PC-9 (cell line): ENCODE measurements at regions not wholly inside any gene's neighbourhood (a gene's known extent, or its start where the extent isn't known, plus 50 kb on each side); places are given as distances from the start of the nearest gene placed in this dataset.
A peak's percentile ranks its signal among the peaks of the same experiment; 100 is the strongest.

Experiments used
- BruUV-seq: library from RNA; stranded (reverse); fragments of 400-500 nt; replicated peaks from 2 replicates; lab custom pipeline; 2021; lab: Mats Ljungman, UMichigan
- CTCF ChIA-PET: fragments of 300-600 bp; sonication (Branson Sonifier 250); formaldehyde crosslinking; loops from one replicate; lab custom pipeline; 2022; ENCODE audit warnings: antibody characterized with exemption; lab: Charles Lee
- POLR2A ChIA-PET: fragments of 300-600 bp; sonication (Branson Sonifier 250); formaldehyde crosslinking; loops from one replicate; lab custom pipeline; 2022; ENCODE audit warnings: antibody characterized with exemption; ENCODE audit not compliant: unreplicated experiment; lab: Charles Lee
- DNase-seq, 2 experiments: peaks; one replicate each; pipeline versions ENCODE4 v3.0.0 to v3.0.0-alpha.2; 2015 to 2022; ENCODE audit warnings: mixed read lengths in 1 of 2
- H2AFZ ChIP-seq: fragments of 200-600 bp; sonication (generic); 2 replicates; pipeline ENCODE4 v1.8.1; 2017; ENCODE audit warnings: antibody characterized with exemption
- H3F3A ChIP-seq: fragments of 200-600 bp; sonication (generic); 2 replicates; pipeline ENCODE4 v1.8.1; 2017; ENCODE audit warnings: antibody characterized with exemption, mild to moderate bottlenecking, low read depth; ENCODE audit not compliant: insufficient read depth
- H3K27ac ChIP-seq: fragments of 200-600 bp; sonication (generic); 2 replicates; pipeline ENCODE4 v1.6.1; 2016; ENCODE audit warnings: mixed run types
- H3K27me3 ChIP-seq: fragments of 200-600 bp; sonication (generic); 2 replicates; pipeline ENCODE4 v1.6.1; 2016; ENCODE audit warnings: low read depth, mixed run types; ENCODE audit not compliant: insufficient read depth
- H3K36me3 ChIP-seq: fragments of 200-600 bp; sonication (generic); 2 replicates; pipeline ENCODE4 v1.6.1; 2016; ENCODE audit warnings: low read depth, mixed run types
- H3K4me1 ChIP-seq: fragments of 200-600 bp; sonication (generic); replicated peaks from 2 replicates; pipeline ENCODE4 v1.6.1; 2016; ENCODE audit warnings: mixed run types; ENCODE audit not compliant: insufficient read depth
- H3K4me2 ChIP-seq: fragments of 200-600 bp; sonication (generic); 2 replicates; pipeline ENCODE4 v1.6.1; 2017; ENCODE audit warnings: mixed run types
- H3K4me3 ChIP-seq: fragments of 200-600 bp; sonication (generic); 2 replicates; pipeline ENCODE4 v1.6.1; 2016; ENCODE audit warnings: mixed run types
- H3K79me2 ChIP-seq: fragments of 200-600 bp; sonication (generic); 2 replicates; pipeline ENCODE4 v1.6.1; 2017; ENCODE audit warnings: low read depth, mixed run types
- H3K9me2 ChIP-seq: fragments of 200-600 bp; sonication (generic); 2 replicates; pipeline ENCODE4 v1.8.1; 2017; ENCODE audit warnings: mild to moderate bottlenecking; ENCODE audit not compliant: insufficient read depth
- H3K9me3 ChIP-seq: fragments of 200-600 bp; sonication (generic); 2 replicates; pipeline ENCODE4 v1.8.1; 2016; ENCODE audit warnings: low read depth; ENCODE audit not compliant: insufficient read depth
- H4K20me1 ChIP-seq: fragments of 200-600 bp; sonication (generic); 2 replicates; pipeline ENCODE4 v1.8.1; 2017; ENCODE audit not compliant: insufficient read depth
- EZH2 ChIP-seq: fragments of 200-600 bp; sonication (generic); IDR thresholded peaks from 2 replicates; pipeline ENCODE4 v1.8.0; 2017; ENCODE audit warnings: antibody characterized with exemption, low read depth
- intact Hi-C: fragments of 100-400 bp; cut with micrococcal nuclease; formaldehyde crosslinking; loops from one replicate; pipeline ENCODE4 v1.10.0; 2022; ENCODE audit not compliant: unreplicated experiment
- TF ChIP-seq, protein P1 (sequence below): fragments of 200-600 bp; sonication (generic); conservative IDR thresholded peaks from 2 replicates; pipeline ENCODE4 v1.6.1; 2017; ENCODE audit warnings: mixed run types, antibody characterized with exemption, mild to moderate bottlenecking, moderate library complexity

DNA sequence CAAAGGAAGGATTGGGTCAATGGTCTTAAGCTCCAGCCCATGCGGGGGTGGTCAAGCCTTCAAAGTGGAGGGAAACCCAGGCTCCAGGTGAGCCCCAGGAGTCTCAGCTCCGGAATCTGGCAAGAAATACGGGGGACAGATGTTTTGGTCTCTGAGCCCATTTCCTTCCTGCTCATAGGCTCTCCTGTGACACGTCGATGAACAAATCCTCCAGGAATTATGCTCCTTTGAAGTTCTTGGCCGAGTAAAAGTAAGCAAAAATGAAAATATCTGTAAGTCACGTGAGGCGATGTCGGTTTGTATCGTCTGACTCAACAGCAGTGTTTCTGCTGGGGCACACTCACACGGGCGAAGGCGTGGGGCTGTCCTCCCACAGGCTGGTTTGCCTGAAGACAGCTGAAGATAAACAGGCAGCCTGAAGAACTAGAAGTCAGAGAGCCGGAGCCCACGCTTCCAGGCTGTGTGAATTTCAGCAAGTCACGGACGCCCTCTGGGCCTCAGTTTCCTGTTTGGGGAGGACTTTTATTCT lies 52.6 kb upstream of the SMNDC1 start:
- ChIA-PET CTCF (no interaction called here), POLR2A (no interaction called here)
- no peak overlapping the region for H2AFZ ChIP-seq
- H3K4me2 ChIP-seq, result peak overlapping the region; percentile 59
- H3K27ac ChIP-seq, result peak overlapping the region; percentile 95
- no peak for TF ChIP-seq EZH2
- TF ChIP-seq, protein P1, sequence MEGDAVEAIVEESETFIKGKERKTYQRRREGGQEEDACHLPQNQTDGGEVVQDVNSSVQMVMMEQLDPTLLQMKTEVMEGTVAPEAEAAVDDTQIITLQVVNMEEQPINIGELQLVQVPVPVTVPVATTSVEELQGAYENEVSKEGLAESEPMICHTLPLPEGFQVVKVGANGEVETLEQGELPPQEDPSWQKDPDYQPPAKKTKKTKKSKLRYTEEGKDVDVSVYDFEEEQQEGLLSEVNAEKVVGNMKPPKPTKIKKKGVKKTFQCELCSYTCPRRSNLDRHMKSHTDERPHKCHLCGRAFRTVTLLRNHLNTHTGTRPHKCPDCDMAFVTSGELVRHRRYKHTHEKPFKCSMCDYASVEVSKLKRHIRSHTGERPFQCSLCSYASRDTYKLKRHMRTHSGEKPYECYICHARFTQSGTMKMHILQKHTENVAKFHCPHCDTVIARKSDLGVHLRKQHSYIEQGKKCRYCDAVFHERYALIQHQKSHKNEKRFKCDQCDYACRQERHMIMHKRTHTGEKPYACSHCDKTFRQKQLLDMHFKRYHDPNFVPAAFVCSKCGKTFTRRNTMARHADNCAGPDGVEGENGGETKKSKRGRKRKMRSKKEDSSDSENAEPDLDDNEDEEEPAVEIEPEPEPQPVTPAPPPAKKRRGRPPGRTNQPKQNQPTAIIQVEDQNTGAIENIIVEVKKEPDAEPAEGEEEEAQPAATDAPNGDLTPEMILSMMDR, result no peak
- no peaks in the 10 kb centered on the region for H4K20me1 ChIP-seq
- peaks cover 93% of the 10 kb centered on the region for H3K4me1 ChIP-seq
- no peak for DNase-seq
- BruUV-seq, result TSS peak; percentile 68
- intact Hi-C loops, result no loop called here
- peaks cover 45% of the 10 kb centered on the region for H3F3A ChIP-seq
- no peaks in the 10 kb centered on the region for H3K27me3 ChIP-seq
- no peaks in the 10 kb centered on the region for H3K79me2 ChIP-seq
- no peaks in the 10 kb centered on the region for H3K9me2 ChIP-seq
- no peaks in the 10 kb centered on the region for H3K36me3 ChIP-seq
- H3K9me3 ChIP-seq, result no peaks in the 10 kb centered on the region
- H3K4me3 ChIP-seq, result no peak overlapping the region

DNA sequence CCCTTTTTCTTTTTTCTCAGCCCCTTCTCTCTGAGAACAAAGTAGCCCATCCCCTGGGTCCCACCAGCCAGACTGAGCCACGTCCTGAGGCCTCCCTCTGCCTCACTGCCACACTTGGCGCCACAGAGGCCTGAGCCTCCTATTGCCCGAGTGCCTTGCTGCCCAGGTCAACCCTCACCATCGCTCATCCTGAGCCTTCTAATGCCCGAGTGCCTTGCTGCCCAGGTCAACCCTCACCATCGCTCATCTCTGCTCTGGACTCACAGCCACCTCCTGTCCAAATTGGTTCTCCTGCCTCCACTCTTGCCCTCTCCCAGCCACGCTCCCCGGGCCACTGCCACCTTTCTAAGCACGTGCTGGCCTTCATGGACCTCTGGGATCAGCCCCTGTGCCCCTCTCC lies 53.2 kb upstream of the SMNDC1 start:
- ChIA-PET POLR2A (no interaction called here), CTCF (no interaction called here)
- Histone ChIP-seq H3K4me3 (no peak overlapping the region), H3K79me2 (no peaks in the 10 kb centered on the region), H3K27me3 (no peaks in the 10 kb centered on the region), H3K27ac (no peak overlapping the region), H3K36me3 (no peaks in the 10 kb centered on the region), H4K20me1 (no peaks in the 10 kb centered on the region), H3K9me2 (no peaks in the 10 kb centered on the region), H3F3A (peaks cover 41% of the 10 kb centered on the region), H3K9me3 (no peaks in the 10 kb centered on the region), H2AFZ (no peak overlapping the region), H3K4me2 (no peak overlapping the region), H3K4me1 (peaks cover 88% of the 10 kb centered on the region)
- no peak for DNase-seq
- no peak for TF ChIP-seq EZH2
- TF ChIP-seq, protein P1, result no peak
- BruUV-seq, result no TSS peak
- intact Hi-C loops, result loop anchor here (2.0 kb wide), 1 partner anchor 189 kb away; no protein-coding TSS in a partner anchor

DNA sequence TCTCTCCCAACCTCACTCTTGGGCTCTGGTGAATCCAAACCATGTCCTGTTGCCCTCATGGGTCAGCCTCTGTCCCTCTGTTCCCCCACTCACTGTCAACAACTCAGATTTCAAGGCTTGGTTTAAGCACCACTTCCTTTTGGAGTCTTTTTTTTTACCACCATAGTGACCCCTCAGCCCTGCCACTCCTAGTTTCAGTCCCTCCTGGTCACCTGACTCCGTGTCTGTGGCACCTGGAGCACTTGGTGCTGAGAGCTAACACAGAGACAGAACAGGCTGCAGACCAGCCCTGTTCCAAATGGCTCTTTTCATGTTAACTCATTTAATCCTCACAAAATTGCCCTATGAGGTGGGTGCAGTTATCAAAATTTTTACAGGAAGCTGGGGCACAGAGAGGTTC lies 53.6 kb upstream of the SMNDC1 start:
- Histone ChIP-seq H3K79me2 (no peaks in the 10 kb centered on the region), H3K36me3 (no peaks in the 10 kb centered on the region), H3K27me3 (no peaks in the 10 kb centered on the region), H3F3A (peaks cover 37% of the 10 kb centered on the region), H3K4me3 (no peak overlapping the region), H4K20me1 (no peaks in the 10 kb centered on the region), H3K4me1 (peaks cover 84% of the 10 kb centered on the region), H3K4me2 (no peak overlapping the region), H2AFZ (no peak overlapping the region), H3K9me2 (no peaks in the 10 kb centered on the region), H3K27ac (peak overlapping the region; percentile 53; the same call in 1 of the 2 replicates), H3K9me3 (no peaks in the 10 kb centered on the region)
- no TSS peak for BruUV-seq
- POLR2A ChIA-PET, result no interaction called here
- CTCF ChIA-PET, result no interaction called here
- intact Hi-C loops, result loop anchor here (2.0 kb wide), 1 partner anchor 189 kb away; no protein-coding TSS in a partner anchor
- DNase-seq, result no peak
- TF ChIP-seq, protein P1, result no peak
- TF ChIP-seq EZH2, result no peak
